MM.1S (cell line): ENCODE measurements at regions not wholly inside any gene's neighbourhood (a gene's known extent, or its start where the extent isn't known, plus 50 kb on each side); places are given as distances from the start of the nearest gene placed in this dataset.

Experiments used
- DNase-seq: peaks from one replicate; pipeline ENCODE4 v3.0.0-alpha.2; 2015
- H2AFZ ChIP-seq: fragments of 300-600 bp; sonication (generic); 2 replicates; pipeline ENCODE4 v1.6.0; 2016; ENCODE audit warnings: antibody characterized with exemption, low read length
- H3F3A ChIP-seq: fragments of 300-600 bp; sonication (generic); 2 replicates; pipeline ENCODE4 v1.6.1; 2016; ENCODE audit warnings: mild to moderate bottlenecking, antibody characterized with exemption, low read length, moderate library complexity, mixed read lengths; ENCODE audit not compliant: insufficient read depth
- H3K27ac ChIP-seq: fragments of 300-600 bp; sonication (generic); 2 replicates; pipeline ENCODE4 v1.5.1; 2016; ENCODE audit warnings: mild to moderate bottlenecking, low read length
- H3K27me3 ChIP-seq: fragments of 300-600 bp; sonication (generic); replicated peaks from 2 replicates; pipeline ENCODE4 v1.6.0; 2016; ENCODE audit warnings: low read length; ENCODE audit not compliant: insufficient read depth
- H3K36me3 ChIP-seq: fragments of 300-600 bp; sonication (generic); replicated peaks from 2 replicates; pipeline ENCODE4 v1.6.1; 2016; ENCODE audit warnings: mild to moderate bottlenecking, low read length, mixed read lengths; ENCODE audit not compliant: insufficient read depth
- H3K4me1 ChIP-seq: fragments of 300-600 bp; sonication (generic); 2 replicates; pipeline ENCODE4 v1.6.1; 2016; ENCODE audit warnings: low read length, mixed read lengths
- H3K4me2 ChIP-seq: fragments of 300-600 bp; sonication (generic); 2 replicates; pipeline ENCODE4 v1.6.0; 2016; ENCODE audit warnings: low read depth, low read length
- H3K4me3 ChIP-seq: fragments of 300-600 bp; sonication (generic); 2 replicates; pipeline ENCODE4 v1.5.1; 2016; ENCODE audit warnings: low read length, mixed read lengths
- H3K79me2 ChIP-seq: fragments of 300-600 bp; sonication (generic); 2 replicates; pipeline ENCODE4 v1.6.1; 2016; ENCODE audit warnings: mixed run types, low read length, mixed read lengths
- H3K9ac ChIP-seq: fragments of 300-600 bp; sonication (generic); 2 replicates; pipeline ENCODE4 v1.6.1; 2016; ENCODE audit warnings: low read length, mixed read lengths
- H3K9me2 ChIP-seq: fragments of 300-600 bp; sonication (generic); replicated peaks from 2 replicates; pipeline ENCODE4 v1.6.1; 2016; ENCODE audit warnings: mild to moderate bottlenecking, low read length, mixed read lengths; ENCODE audit not compliant: insufficient read depth
- H3K9me3 ChIP-seq: fragments of 300-600 bp; sonication (generic); replicated peaks from 2 replicates; pipeline ENCODE4 v1.6.1; 2016; ENCODE audit warnings: mild to moderate bottlenecking, low read length, mixed read lengths; ENCODE audit not compliant: insufficient read depth
- H4K20me1 ChIP-seq: fragments of 300-600 bp; sonication (generic); 2 replicates; pipeline ENCODE4 v1.6.1; 2016; ENCODE audit warnings: mild to moderate bottlenecking, low read length, moderate library complexity, mixed read lengths; ENCODE audit not compliant: insufficient read depth
- CTCF ChIP-seq: fragments of 300-600 bp; sonication (generic); IDR thresholded peaks from 2 replicates; pipeline ENCODE4 v1.5.1; 2016; ENCODE audit warnings: antibody characterized with exemption, low read length, mixed read lengths
- EZH2 ChIP-seq: fragments of 300-600 bp; sonication (generic); optimal IDR thresholded peaks from 2 replicates; pipeline ENCODE3; 2017; ENCODE audit warnings: low read depth, mild to moderate bottlenecking, antibody characterized with exemption, low read length, mixed read lengths
- EZH2phosphoT487 ChIP-seq: fragments of 300-600 bp; sonication (generic); IDR thresholded peaks from 2 replicates; pipeline ENCODE4 v1.6.1; 2018; ENCODE audit warnings: antibody characterized with exemption, low read length

GRCh38 chr13:55550624-55551023 is 1590.1 kb upstream of the PRR20A start:
- no peak overlapping the region for H3K4me2 ChIP-seq
- no peaks in the 10 kb centered on the region for H3K9me2 ChIP-seq
- no peak overlapping the region for H3K9ac ChIP-seq
- H3K79me2 ChIP-seq: no peaks in the 10 kb centered on the region
- no peaks in the 10 kb centered on the region for H4K20me1 ChIP-seq
- no peak overlapping the region for H2AFZ ChIP-seq
- no peak for DNase-seq
- no peaks in the 10 kb centered on the region for H3K27me3 ChIP-seq
- H3K4me1 ChIP-seq: no peaks in the 10 kb centered on the region
- H3K27ac ChIP-seq: no peak overlapping the region
- no peaks in the 10 kb centered on the region for H3K9me3 ChIP-seq
- TF ChIP-seq EZH2 (no peak), EZH2phosphoT487 (no peak), CTCF (no peak)
- H3K4me3 ChIP-seq: no peak overlapping the region
- no peaks in the 10 kb centered on the region for H3F3A ChIP-seq
- no peaks in the 10 kb centered on the region for H3K36me3 ChIP-seq

GRCh38 chr13:55553701-55554100 is 1587.0 kb upstream of the PRR20A start:
- no peaks in the 10 kb centered on the region for H3K79me2 ChIP-seq
- no peaks in the 10 kb centered on the region for H3K36me3 ChIP-seq
- no peaks in the 10 kb centered on the region for H3K9me3 ChIP-seq
- no peak overlapping the region for H2AFZ ChIP-seq
- H3K9ac ChIP-seq: no peak overlapping the region
- no peak for DNase-seq
- no peaks in the 10 kb centered on the region for H3K9me2 ChIP-seq
- TF ChIP-seq EZH2phosphoT487 (no peak), CTCF (no peak), EZH2 (no peak)
- H3K4me1 ChIP-seq: no peaks in the 10 kb centered on the region
- H3F3A ChIP-seq: no peaks in the 10 kb centered on the region
- H4K20me1 ChIP-seq: no peaks in the 10 kb centered on the region
- no peak overlapping the region for H3K27ac ChIP-seq
- no peaks in the 10 kb centered on the region for H3K27me3 ChIP-seq
- H3K4me2 ChIP-seq: no peak overlapping the region
- H3K4me3 ChIP-seq: no peak overlapping the region

- no peak for DNase-seq
- no peak overlapping the region for H2AFZ ChIP-seq
- TF ChIP-seq EZH2phosphoT487 (no peak), CTCF (no peak), EZH2 (no peak)
- no peak overlapping the region for H3K27ac ChIP-seq
- no peaks in the 10 kb centered on the region for H3K4me1 ChIP-seq
- H3K79me2 ChIP-seq: no peaks in the 10 kb centered on the region
- no peak overlapping the region for H3K4me3 ChIP-seq
- no peaks in the 10 kb centered on the region for H4K20me1 ChIP-seq
- H3K36me3 ChIP-seq: no peaks in the 10 kb centered on the region
- no peak overlapping the region for H3K9ac ChIP-seq
- H3K9me3 ChIP-seq: no peaks in the 10 kb centered on the region
- no peaks in the 10 kb centered on the region for H3K9me2 ChIP-seq
- no peaks in the 10 kb centered on the region for H3F3A ChIP-seq
- no peak overlapping the region for H3K4me2 ChIP-seq
- H3K27me3 ChIP-seq: no peaks in the 10 kb centered on the region
Measured at GRCh38 chr13:55554741-55555140, 1586.0 kb upstream of the PRR20A start.
